ENCODE measurements at regions not wholly inside any gene's neighbourhood (a gene's known extent, or its start where the extent isn't known, plus 50 kb on each side); places are given as distances from the start of the nearest gene placed in this dataset.

GRCh38 chr1:38111589-38111988 lies 65.0 kb upstream of the POU3F1 start:
- DNase-seq (ENCODE audit: low read depth): no peak

- no peak for DNase-seq (ENCODE audit: low read depth)
These were observed 58.7 kb upstream of the POU3F1 start for GRCh38 chr1:38105267-38105666.

GRCh38 chr1:38102636-38103035 lies 56.0 kb upstream of the POU3F1 start:
- no peak for DNase-seq (ENCODE audit: low read depth)

GRCh38 chr1:38101037-38101785 lies 54.6 kb upstream of the POU3F1 start:
- DNase-seq (ENCODE audit: low read depth): no peak

GRCh38 chr1:38098101-38098847 lies 51.7 kb upstream of the POU3F1 start:
- no peak for DNase-seq (ENCODE audit: low read depth)

GRCh38 chr1:38097284-38097898 lies 50.8 kb upstream of the POU3F1 start:
- DNase-seq (ENCODE audit: low read depth): no peak

All from activated T-cell treated with anti-CD3 and anti-CD28 coated beads for 1 hour (primary cell).